HFFc6 (cell line): ENCODE measurements at regions not wholly inside any gene's neighbourhood (a gene's known extent, or its start where the extent isn't known, plus 50 kb on each side); places are given as distances from the start of the nearest gene placed in this dataset.
A peak's percentile ranks its signal among the peaks of the same experiment; 100 is the strongest.

Experiments
- DNase-seq: peaks from one replicate; pipeline ENCODE4 v3.0.0-alpha.2; 2018
- H3K27ac Mint-ChIP-seq: 2 replicates; pipeline ENCODE4 v1.8.0; 2020; ENCODE audit warnings: mild to moderate bottlenecking, mixed read lengths
- H3K27me3 Mint-ChIP-seq: 2 replicates; pipeline ENCODE4 v1.8.0; 2021; ENCODE audit warnings: mild to moderate bottlenecking, moderate library complexity, mixed read lengths; ENCODE audit not compliant: insufficient read depth
- H3K36me3 Mint-ChIP-seq: 2 replicates; pipeline ENCODE4 v1.8.0; 2021; ENCODE audit warnings: low read depth, mixed read lengths
- H3K4me1 Mint-ChIP-seq: 2 replicates; pipeline ENCODE4 v1.8.0; 2020; ENCODE audit warnings: low read depth, mixed read lengths
- H3K4me3 Mint-ChIP-seq: 2 replicates; pipeline ENCODE4 v1.8.0; 2020; ENCODE audit warnings: mild to moderate bottlenecking, moderate library complexity, mixed read lengths
- H3K9me3 Mint-ChIP-seq: 2 replicates; pipeline ENCODE4 v1.8.0; 2020; ENCODE audit warnings: mild to moderate bottlenecking, mixed read lengths
- CTCF ChIP-seq: fragments of 200-600 bp; sonication (generic); IDR thresholded peaks from 2 replicates; pipeline ENCODE4 v1.5.0; 2021; ENCODE audit warnings: antibody characterized with exemption, mild to moderate bottlenecking

GRCh38 chr12:89279499-89279898 lies 72.8 kb downstream of the DUSP6 start:
- Mint-ChIP-seq H3K27ac (no peak overlapping the region), H3K36me3 (no peaks in the 10 kb centered on the region), H3K27me3 (no peaks in the 10 kb centered on the region), H3K4me1 (0 out of 2 replicates have a peak, but pooled peaks cover 5% of the 10 kb centered on the region), H3K9me3 (no peaks in the 10 kb centered on the region), H3K4me3 (no peak overlapping the region)
- no peak for TF ChIP-seq CTCF
- no peak for DNase-seq

GRCh38 chr12:89278862-89279261 lies 73.4 kb downstream of the DUSP6 start:
- no peaks in the 10 kb centered on the region for H3K9me3 Mint-ChIP-seq
- H3K27ac Mint-ChIP-seq: no peak overlapping the region
- TF ChIP-seq CTCF: no peak
- peaks cover 5% of the 10 kb centered on the region for H3K4me1 Mint-ChIP-seq
- no peak overlapping the region for H3K4me3 Mint-ChIP-seq
- H3K27me3 Mint-ChIP-seq: no peaks in the 10 kb centered on the region
- DNase-seq: no peak
- no peaks in the 10 kb centered on the region for H3K36me3 Mint-ChIP-seq

GRCh38 chr12:89278169-89278568 lies 74.1 kb downstream of the DUSP6 start:
- Mint-ChIP-seq H3K27ac (no peak overlapping the region), H3K9me3 (no peaks in the 10 kb centered on the region), H3K27me3 (no peaks in the 10 kb centered on the region), H3K4me3 (no peak overlapping the region), H3K36me3 (no peaks in the 10 kb centered on the region), H3K4me1 (peaks cover 11% of the 10 kb centered on the region)
- TF ChIP-seq CTCF: no peak
- no peak for DNase-seq

GRCh38 chr12:89276860-89277259 lies 75.4 kb downstream of the DUSP6 start:
- no peak overlapping the region for H3K4me3 Mint-ChIP-seq
- no peaks in the 10 kb centered on the region for H3K27me3 Mint-ChIP-seq
- TF ChIP-seq CTCF: no peak
- H3K9me3 Mint-ChIP-seq: no peaks in the 10 kb centered on the region
- H3K36me3 Mint-ChIP-seq: no peaks in the 10 kb centered on the region
- H3K27ac Mint-ChIP-seq: no peak overlapping the region
- H3K4me1 Mint-ChIP-seq: peaks cover 11% of the 10 kb centered on the region
- DNase-seq: no peak

- Mint-ChIP-seq H3K4me1 (peaks cover 7% of the 10 kb centered on the region), H3K4me3 (peak overlapping the region; percentile 15; the same call in 1 of the 2 replicates), H3K9me3 (no peaks in the 10 kb centered on the region), H3K27me3 (no peaks in the 10 kb centered on the region), H3K27ac (no peak overlapping the region), H3K36me3 (peaks cover 5% of the 10 kb centered on the region; the same call in 1 of the 2 replicates)
- no peak for DNase-seq
- no peak for TF ChIP-seq CTCF
Measured at GRCh38 chr12:89273525-89273924, 78.8 kb downstream of the DUSP6 start.

- no peak overlapping the region for H3K4me3 Mint-ChIP-seq
- no peak for TF ChIP-seq CTCF
- peaks cover 5% of the 10 kb centered on the region; the same call in 1 of the 2 replicates for H3K36me3 Mint-ChIP-seq
- H3K9me3 Mint-ChIP-seq: no peaks in the 10 kb centered on the region
- peaks cover 21% of the 10 kb centered on the region for H3K4me1 Mint-ChIP-seq
- no peak for DNase-seq
- no peaks in the 10 kb centered on the region for H3K27me3 Mint-ChIP-seq
- no peak overlapping the region for H3K27ac Mint-ChIP-seq
Measured at GRCh38 chr12:89270548-89270947, 81.8 kb downstream of the DUSP6 start.
